Keratinocyte (primary cell): ENCODE measurements at regions not wholly inside any gene's neighbourhood (a gene's known extent, or its start where the extent isn't known, plus 50 kb on each side); places are given as distances from the start of the nearest gene placed in this dataset.

Experiments used
- DNase-seq: peaks from one replicate; pipeline ENCODE4 v3.0.0-alpha.2; 2011; ENCODE audit warnings: low read depth, missing footprints, low spot score
- FAIRE-seq: peaks from 2 replicates; lab custom pipeline; 2011; peaks lifted over from hg19 to GRCh38; lab: Jason Lieb, UNC
- H2AFZ ChIP-seq: 2 replicates; pipeline ENCODE4 v1.6.0; 2012; ENCODE audit warnings: low read length, control low read depth, inconsistent platforms; ENCODE audit not compliant: control insufficient read depth
- H3K27ac ChIP-seq: 2 replicates; pipeline ENCODE4 v1.5.1; 2011; ENCODE audit warnings: low read length; ENCODE audit not compliant: control insufficient read depth, insufficient read depth
- H3K27me3 ChIP-seq: 3 replicates; pipeline ENCODE4 v1.6.0; 2011; ENCODE audit warnings: low read length; ENCODE audit not compliant: control insufficient read depth, insufficient read depth; ENCODE audit errors: extremely low read depth
- H3K36me3 ChIP-seq, 2 experiments: 2 replicates in 1 of 2; 3 replicates in 1 of 2; pipeline ENCODE4 v1.5.1; 2011; ENCODE audit warnings: low read length in 2 of 2, mild to moderate bottlenecking in 1 of 2; ENCODE audit not compliant: control insufficient read depth in 2 of 2, insufficient read depth in 2 of 2; ENCODE audit errors: extremely low read depth in 1 of 2
- H3K4me1 ChIP-seq: 3 replicates; pipeline ENCODE4 v1.5.1; 2011; ENCODE audit warnings: low read length; ENCODE audit not compliant: control insufficient read depth, insufficient read depth; ENCODE audit errors: extremely low read depth
- H3K4me2 ChIP-seq: 3 replicates; pipeline ENCODE4 v1.6.0; 2011; ENCODE audit warnings: low read depth, low read length; ENCODE audit not compliant: control insufficient read depth, insufficient read depth; ENCODE audit errors: extremely low read depth
- H3K4me3 ChIP-seq, 3 experiments: fragments of 200-600 bp in 1 of 3; sonication (generic) in 1 of 3; 2 replicates in 2 of 3; 3 replicates in 1 of 3; pipeline ENCODE4 v1.5.1; 2011 to 2016; ENCODE audit warnings: low read length in 3 of 3, mild to moderate bottlenecking in 3 of 3, control low read depth in 2 of 3, inconsistent platforms in 1 of 3, low read depth in 1 of 3, mixed read lengths in 1 of 3, mixed run types in 1 of 3, moderate library complexity in 1 of 3; ENCODE audit not compliant: control insufficient read depth in 2 of 3, insufficient read depth in 2 of 3; ENCODE audit errors: extremely low read depth in 1 of 3
- H3K79me2 ChIP-seq: 2 replicates; pipeline ENCODE4 v1.6.0; 2012; ENCODE audit warnings: low read length; ENCODE audit not compliant: control insufficient read depth, insufficient read depth
- H3K9ac ChIP-seq: 3 replicates; pipeline ENCODE4 v1.6.0; 2011; ENCODE audit warnings: low read length; ENCODE audit not compliant: control insufficient read depth, insufficient read depth; ENCODE audit errors: extremely low read depth
- H3K9me1 ChIP-seq: 3 replicates; pipeline ENCODE4 v1.6.0; 2011; ENCODE audit warnings: low read length; ENCODE audit not compliant: control insufficient read depth, insufficient read depth; ENCODE audit errors: extremely low read depth
- H3K9me3 ChIP-seq: 2 replicates; pipeline ENCODE4 v1.5.1; 2012; ENCODE audit warnings: low read depth, low read length; ENCODE audit not compliant: control insufficient read depth
- H4K20me1 ChIP-seq: 3 replicates; pipeline ENCODE4 v1.6.0; 2011; ENCODE audit warnings: low read length; ENCODE audit not compliant: control insufficient read depth, insufficient read depth; ENCODE audit errors: extremely low read depth
- EZH2 ChIP-seq: IDR thresholded peaks from one replicate; pipeline ENCODE4 v1.6.1; 2012; ENCODE audit warnings: inconsistent platforms, mild to moderate bottlenecking, low read length, moderate library complexity
- dilution Hi-C: fragments of 300-500 bp; cut with MboI; formaldehyde crosslinking; loops from one replicate; pipeline ENCODE4 v1.7.0; 2020; ENCODE audit warnings: low sequenced_read_pairs; ENCODE audit not compliant: extremely low pct_ligation_motif_present
- TF ChIP-seq, protein P1 (sequence below), 3 experiments: IDR thresholded peaks in 1 of 3; conservative IDR thresholded peaks in 1 of 3; optimal IDR thresholded peaks in 1 of 3; 2 replicates in 2 of 3; 3 replicates in 1 of 3; pipeline versions ENCODE3 to v1.5.1; 2011; ENCODE audit warnings: low read length in 3 of 3, mild to moderate bottlenecking in 3 of 3, moderate library complexity in 2 of 3, control low read depth in 1 of 3, inconsistent platforms in 1 of 3; ENCODE audit not compliant: insufficient read depth in 2 of 3; ENCODE audit errors: extremely low read depth in 1 of 3

DNA sequence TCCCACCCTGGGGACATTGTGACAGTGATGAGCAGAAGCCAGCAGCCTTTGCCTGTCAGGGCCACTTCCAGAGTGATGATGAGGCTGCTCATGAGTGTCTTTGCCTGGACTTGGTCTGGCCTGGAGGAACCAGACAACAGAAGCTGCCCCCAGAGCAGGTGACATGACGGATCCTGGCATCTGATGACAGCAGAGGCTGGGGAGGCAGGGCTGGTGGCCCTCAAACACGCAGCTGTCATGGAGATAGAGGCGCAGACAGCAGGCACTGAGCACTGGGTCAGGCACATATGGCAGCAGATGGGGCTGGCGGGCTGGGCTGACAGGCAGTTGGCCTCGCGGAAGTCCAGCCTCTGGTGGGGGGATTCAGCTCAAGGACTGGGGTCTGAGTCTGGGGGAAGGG, 66.4 kb upstream of the STUM start:
- H3K9me3 ChIP-seq, result no peaks in the 10 kb centered on the region
- no peak overlapping the region for H3K4me3 ChIP-seq
- no peak overlapping the region for H3K9ac ChIP-seq
- H3K27ac ChIP-seq, result no peak overlapping the region
- no peaks in the 10 kb centered on the region for H4K20me1 ChIP-seq
- H3K27me3 ChIP-seq, result peaks cover 48% of the 10 kb centered on the region
- no peak for FAIRE-seq
- DNase-seq, result no peak
- H3K4me1 ChIP-seq, result no peaks in the 10 kb centered on the region
- H3K9me1 ChIP-seq, result no peaks in the 10 kb centered on the region
- no peak overlapping the region for H2AFZ ChIP-seq
- H3K79me2 ChIP-seq, result no peaks in the 10 kb centered on the region
- no peak for TF ChIP-seq EZH2
- TF ChIP-seq, protein P1, sequence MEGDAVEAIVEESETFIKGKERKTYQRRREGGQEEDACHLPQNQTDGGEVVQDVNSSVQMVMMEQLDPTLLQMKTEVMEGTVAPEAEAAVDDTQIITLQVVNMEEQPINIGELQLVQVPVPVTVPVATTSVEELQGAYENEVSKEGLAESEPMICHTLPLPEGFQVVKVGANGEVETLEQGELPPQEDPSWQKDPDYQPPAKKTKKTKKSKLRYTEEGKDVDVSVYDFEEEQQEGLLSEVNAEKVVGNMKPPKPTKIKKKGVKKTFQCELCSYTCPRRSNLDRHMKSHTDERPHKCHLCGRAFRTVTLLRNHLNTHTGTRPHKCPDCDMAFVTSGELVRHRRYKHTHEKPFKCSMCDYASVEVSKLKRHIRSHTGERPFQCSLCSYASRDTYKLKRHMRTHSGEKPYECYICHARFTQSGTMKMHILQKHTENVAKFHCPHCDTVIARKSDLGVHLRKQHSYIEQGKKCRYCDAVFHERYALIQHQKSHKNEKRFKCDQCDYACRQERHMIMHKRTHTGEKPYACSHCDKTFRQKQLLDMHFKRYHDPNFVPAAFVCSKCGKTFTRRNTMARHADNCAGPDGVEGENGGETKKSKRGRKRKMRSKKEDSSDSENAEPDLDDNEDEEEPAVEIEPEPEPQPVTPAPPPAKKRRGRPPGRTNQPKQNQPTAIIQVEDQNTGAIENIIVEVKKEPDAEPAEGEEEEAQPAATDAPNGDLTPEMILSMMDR (optimal IDR thresholded peaks at IDR 0.05 in 1 of 3, IDR thresholded peaks at IDR 0.05 in 1 of 3, conservative IDR thresholded peaks at IDR 0.05 in 1 of 3; ENCODE audit: extremely low read depth in 1 of 3, insufficient read depth in 2 of 3, low read length in 3 of 3), result no peak
- H3K4me2 ChIP-seq, result no peak overlapping the region
- H3K36me3 ChIP-seq, result no peaks in the 10 kb centered on the region
- dilution Hi-C loops, result no loop called here

DNA sequence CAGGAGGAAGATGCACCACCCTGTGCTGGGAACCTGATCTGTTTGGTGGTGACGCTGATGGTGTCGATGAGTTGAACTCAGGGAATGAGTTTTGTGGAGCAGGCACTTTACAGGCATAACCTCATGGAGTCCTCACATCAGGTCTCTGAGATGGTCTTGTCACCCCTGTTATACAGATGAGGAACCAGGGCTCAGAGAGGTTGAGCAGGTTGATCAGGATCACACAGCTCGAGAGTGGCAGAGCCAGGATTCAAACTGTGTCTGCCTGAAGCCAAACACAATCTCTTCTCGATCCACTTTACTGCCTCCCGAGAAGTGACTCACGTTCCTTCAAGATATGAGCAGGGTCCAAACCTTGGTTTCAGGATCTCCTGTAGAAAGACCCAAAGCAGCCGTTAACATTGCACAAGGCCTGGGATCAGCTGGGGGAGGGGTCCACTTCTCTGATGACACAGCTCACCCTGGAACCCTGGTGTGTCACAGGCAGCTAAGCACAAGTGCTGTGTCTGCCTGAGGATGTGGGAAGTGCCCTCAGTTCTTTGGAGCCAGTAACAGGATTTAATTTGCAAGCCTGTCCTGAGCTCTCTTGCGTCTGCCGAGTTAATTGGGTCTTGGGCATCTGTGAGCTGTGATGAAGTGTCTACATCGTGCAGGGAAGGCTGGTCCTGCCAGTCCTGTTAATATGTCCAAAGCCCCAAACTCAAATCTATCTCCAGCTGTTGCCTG, 65.4 kb upstream of the STUM start:
- Histone ChIP-seq H3K4me1 (peaks cover 3% of the 10 kb centered on the region), H3K27me3 (peaks cover 48% of the 10 kb centered on the region), H3K36me3 (no peaks in the 10 kb centered on the region), H3K9me3 (no peaks in the 10 kb centered on the region), H3K9me1 (no peaks in the 10 kb centered on the region), H2AFZ (no peak overlapping the region), H3K4me3 (no peak overlapping the region), H3K4me2 (no peak overlapping the region), H4K20me1 (no peaks in the 10 kb centered on the region), H3K79me2 (no peaks in the 10 kb centered on the region), H3K27ac (no peak overlapping the region), H3K9ac (no peak overlapping the region)
- TF ChIP-seq, protein P1 (optimal IDR thresholded peaks at IDR 0.05 in 1 of 3, IDR thresholded peaks at IDR 0.05 in 1 of 3, conservative IDR thresholded peaks at IDR 0.05 in 1 of 3; ENCODE audit: extremely low read depth in 1 of 3, insufficient read depth in 2 of 3, low read length in 3 of 3), result no peak
- no peak for TF ChIP-seq EZH2
- no peak for DNase-seq
- FAIRE-seq, result no peak
- dilution Hi-C loops, result no loop called here
